ENCODE measurements at regions not wholly inside any gene's neighbourhood (a gene's known extent, or its start where the extent isn't known, plus 50 kb on each side); places are given as distances from the start of the nearest gene placed in this dataset.

DNA sequence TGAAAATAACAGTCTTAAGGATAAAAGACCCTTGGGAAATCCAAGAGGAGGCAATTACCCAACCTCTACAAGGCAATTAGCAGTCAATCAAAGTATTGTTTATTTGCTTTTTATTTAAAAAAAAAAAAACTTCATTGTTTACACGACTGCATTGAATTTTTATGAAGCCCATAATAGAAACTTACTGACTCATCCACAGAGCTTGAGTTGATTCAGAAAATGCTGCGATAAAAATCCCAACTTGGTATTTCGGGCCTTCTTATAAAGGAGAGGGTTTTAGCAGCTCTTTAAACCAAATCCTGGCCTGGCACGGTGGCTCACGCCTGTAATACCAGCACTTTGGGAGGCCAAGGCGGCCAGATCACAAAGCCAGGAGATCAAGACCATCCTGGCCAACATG lies 69.2 kb upstream of the PALS2 start:
- Mint-ChIP-seq H3K36me3 (ENCODE audit: low read depth) (no peaks in the 10 kb centered on the region), H3K27me3 (peaks cover 2% of the 10 kb centered on the region), H3K4me1 (peaks cover 4% of the 10 kb centered on the region), H3K27ac (no peak overlapping the region), H3K9me3 (no peaks in the 10 kb centered on the region), H3K4me3 (no peak overlapping the region)
- CTCF ChIA-PET, result no interaction called here
- no peak for DNase-seq
- POLR2A ChIA-PET, result no interaction called here

DNA sequence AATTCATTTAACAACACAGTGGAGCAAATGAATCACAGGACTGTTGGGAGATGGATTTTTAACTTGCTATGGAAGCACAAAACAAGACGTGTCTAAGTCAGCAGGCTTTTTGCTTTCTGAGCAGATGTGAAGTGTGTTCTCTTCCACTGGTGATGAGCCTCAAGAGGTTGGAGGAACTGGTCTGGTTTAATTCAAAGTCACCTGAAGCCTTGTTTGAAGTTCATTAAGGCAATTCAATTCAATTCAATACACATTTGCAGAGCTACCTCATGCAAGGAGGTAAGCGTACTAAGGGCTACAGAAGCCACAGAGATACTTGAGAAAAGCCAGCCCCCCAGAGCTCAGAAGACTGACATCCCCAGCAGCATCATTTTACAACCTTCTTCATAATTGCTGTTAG lies 68.4 kb upstream of the PALS2 start:
- H3K9me3 Mint-ChIP-seq, result no peaks in the 10 kb centered on the region
- no peak for DNase-seq
- H3K36me3 Mint-ChIP-seq (ENCODE audit: low read depth), result no peaks in the 10 kb centered on the region
- no peak overlapping the region for H3K4me3 Mint-ChIP-seq
- no peaks in the 10 kb centered on the region for H3K27me3 Mint-ChIP-seq
- peaks cover 4% of the 10 kb centered on the region for H3K4me1 Mint-ChIP-seq
- H3K27ac Mint-ChIP-seq, result no peak overlapping the region
- ChIA-PET CTCF (no interaction called here), POLR2A (no interaction called here)

GRCh38 chr7:24505968-24506367 lies 67.3 kb upstream of the PALS2 start:
- H3K9me3 Mint-ChIP-seq, result no peaks in the 10 kb centered on the region
- no peak overlapping the region for H3K27ac Mint-ChIP-seq
- H3K36me3 Mint-ChIP-seq (ENCODE audit: low read depth), result no peaks in the 10 kb centered on the region
- no peak for DNase-seq
- H3K4me3 Mint-ChIP-seq, result no peak overlapping the region
- ChIA-PET POLR2A (no interaction called here), CTCF (no interaction called here)
- H3K27me3 Mint-ChIP-seq, result no peaks in the 10 kb centered on the region
- peaks cover 4% of the 10 kb centered on the region for H3K4me1 Mint-ChIP-seq

DNA sequence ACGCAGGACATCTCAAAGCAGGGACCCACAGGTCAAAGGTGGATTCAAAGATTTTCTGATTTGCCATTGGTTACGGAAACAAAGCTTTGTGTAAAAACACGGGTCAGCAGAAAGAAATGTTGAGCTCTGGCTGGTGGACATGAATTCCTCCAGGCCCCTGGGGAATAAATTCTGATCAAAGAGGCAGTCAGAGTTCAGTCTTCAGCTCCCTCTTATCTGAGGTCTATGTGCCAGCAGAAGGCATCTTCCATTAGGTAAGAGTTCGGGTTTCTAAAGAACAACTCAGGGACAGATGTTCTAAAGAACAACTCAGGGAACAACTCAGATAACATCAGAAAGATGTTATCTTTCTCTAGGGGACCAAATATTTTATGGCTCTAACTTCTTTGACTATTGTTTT lies 64.9 kb upstream of the PALS2 start:
- Mint-ChIP-seq H3K4me1 (peaks cover 4% of the 10 kb centered on the region), H3K9me3 (no peaks in the 10 kb centered on the region), H3K4me3 (no peak overlapping the region), H3K36me3 (ENCODE audit: low read depth) (no peaks in the 10 kb centered on the region), H3K27me3 (peaks cover 3% of the 10 kb centered on the region), H3K27ac (no peak overlapping the region)
- ChIA-PET POLR2A (no interaction called here), CTCF (no interaction called here)
- no peak for DNase-seq

GRCh38 chr7:24510759-24511158 lies 62.5 kb upstream of the PALS2 start:
- POLR2A ChIA-PET, result no interaction called here
- peaks cover 5% of the 10 kb centered on the region for H3K27me3 Mint-ChIP-seq
- H3K4me1 Mint-ChIP-seq, result no peaks in the 10 kb centered on the region
- CTCF ChIA-PET, result no interaction called here
- no peak overlapping the region for H3K27ac Mint-ChIP-seq
- no peaks in the 10 kb centered on the region for H3K36me3 Mint-ChIP-seq (ENCODE audit: low read depth)
- no peaks in the 10 kb centered on the region for H3K9me3 Mint-ChIP-seq
- no peak for DNase-seq
- H3K4me3 Mint-ChIP-seq, result no peak overlapping the region

DNA sequence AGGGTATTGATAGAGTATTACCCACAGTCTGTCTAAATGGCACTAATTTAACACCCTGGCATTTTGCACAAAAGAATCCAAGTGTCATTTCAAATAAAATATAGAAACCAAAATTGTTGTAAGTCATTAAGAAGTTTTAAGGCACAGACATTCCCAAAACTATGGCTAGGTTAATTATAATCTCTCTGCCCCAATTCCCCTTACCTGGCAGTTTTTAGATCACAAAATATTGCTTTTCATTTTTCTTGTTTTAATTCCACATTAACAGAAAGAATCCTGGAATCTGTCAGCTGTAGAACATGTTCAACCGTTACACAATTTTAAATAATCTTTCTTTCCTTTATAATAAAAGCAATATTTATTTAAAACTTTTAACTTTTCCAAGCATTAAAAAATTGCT lies 56.1 kb upstream of the PALS2 start:
- Mint-ChIP-seq H3K4me1 (no peaks in the 10 kb centered on the region), H3K27ac (no peak overlapping the region), H3K27me3 (peaks cover 23% of the 10 kb centered on the region), H3K9me3 (no peaks in the 10 kb centered on the region), H3K36me3 (ENCODE audit: low read depth) (no peaks in the 10 kb centered on the region), H3K4me3 (no peak overlapping the region)
- DNase-seq, result no peak
- ChIA-PET POLR2A (no interaction called here), CTCF (no interaction called here)

DNA sequence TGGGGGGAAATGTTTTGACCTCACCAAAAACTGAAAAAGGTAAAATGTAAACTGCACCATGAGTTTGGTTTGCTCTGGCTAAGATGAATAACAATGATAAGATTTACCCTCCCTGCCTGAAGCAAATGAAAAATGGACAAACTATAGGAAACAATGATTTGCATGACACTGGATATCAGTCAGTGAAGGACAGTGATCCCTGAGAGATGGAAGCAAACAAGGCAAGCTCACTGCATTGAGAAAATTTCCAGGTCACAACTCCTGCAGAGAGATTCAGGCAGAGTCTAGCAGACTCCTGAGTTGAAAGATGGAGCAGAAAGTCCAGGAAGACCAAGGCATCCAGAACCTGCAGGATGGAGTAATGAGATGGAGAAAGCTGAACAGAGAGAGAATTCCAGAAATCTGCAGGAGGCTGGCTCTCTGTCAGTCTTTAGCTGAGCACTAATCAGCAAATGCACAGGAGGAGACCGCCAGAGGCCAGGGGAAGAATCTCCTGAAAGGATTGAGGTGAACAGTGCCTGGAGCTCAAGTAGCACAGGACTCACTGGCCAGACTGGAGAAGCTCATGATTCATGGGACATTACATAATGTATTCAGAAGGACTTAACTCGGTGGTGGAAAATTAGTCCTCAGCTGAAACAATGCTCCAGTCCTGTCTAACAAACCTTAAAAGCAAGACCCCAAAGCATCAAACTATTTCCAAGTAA lies 51.2 kb upstream of the PALS2 start:
- peaks cover 29% of the 10 kb centered on the region for H3K27me3 Mint-ChIP-seq
- H3K36me3 Mint-ChIP-seq (ENCODE audit: low read depth), result no peaks in the 10 kb centered on the region
- H3K4me1 Mint-ChIP-seq, result no peaks in the 10 kb centered on the region
- no peak overlapping the region for H3K4me3 Mint-ChIP-seq
- no peak for DNase-seq
- no peaks in the 10 kb centered on the region for H3K9me3 Mint-ChIP-seq
- POLR2A ChIA-PET, result no interaction called here
- no peak overlapping the region for H3K27ac Mint-ChIP-seq
- CTCF ChIA-PET, result no interaction called here

Data from activated CD4-positive, alpha-beta T cell treated with anti-CD3 and anti-CD28 coated beads, Interleukin-2, amount 10 ng/mL, durations not matched to agents 7 days and 5 days (primary cell).